H1 (cell line): ENCODE measurements at regions not wholly inside any gene's neighbourhood (a gene's known extent, or its start where the extent isn't known, plus 50 kb on each side); places are given as distances from the start of the nearest gene placed in this dataset.
A peak's percentile ranks its signal among the peaks of the same experiment; 100 is the strongest.

Source experiments
- CTCF ChIA-PET: fragments of 300-600 bp; sonication (Branson Sonifier 250); formaldehyde crosslinking; loops from one replicate; lab custom pipeline; 2021; ENCODE audit not compliant: partially characterized antibody; lab: Charles Lee
- POLR2A ChIA-PET: fragments of 300-600 bp; sonication (Branson Sonifier 250); formaldehyde crosslinking; loops from one replicate; lab custom pipeline; 2021; ENCODE audit warnings: inconsistent platforms; ENCODE audit not compliant: partially characterized antibody; lab: Charles Lee
- DNase-seq, 2 experiments: peaks; one replicate each; pipeline versions ENCODE4 v3.0.0 to v3.0.0-alpha.2; 2010 to 2022; ENCODE audit warnings: low spot score in 2 of 2, low read depth in 1 of 2, mixed read lengths in 1 of 2
- FAIRE-seq: peaks from 2 replicates; lab custom pipeline; 2011; peaks lifted over from hg19 to GRCh38; lab: Jason Lieb, UNC
- H2AFZ ChIP-seq: 2 replicates; pipeline ENCODE4 v1.8.1; 2012; ENCODE audit warnings: low read length, inconsistent platforms
- H2AK5ac ChIP-seq: 2 replicates; pipeline ENCODE4 v1.6.1; 2013; ENCODE audit warnings: low read depth, low read length
- H2BK120ac ChIP-seq: replicated peaks from 2 replicates; pipeline ENCODE3; 2013; ENCODE audit warnings: low read depth, low read length, inconsistent platforms
- H2BK12ac ChIP-seq: 2 replicates; pipeline ENCODE4 v1.6.1; 2013; ENCODE audit warnings: low read depth, low read length
- H2BK15ac ChIP-seq: 2 replicates; pipeline ENCODE4 v1.6.1; 2013; ENCODE audit warnings: low read length
- H2BK20ac ChIP-seq: 2 replicates; pipeline ENCODE4 v1.6.1; 2013; ENCODE audit warnings: low read length
- H2BK5ac ChIP-seq: 2 replicates; pipeline ENCODE4 v1.6.1; 2013; ENCODE audit warnings: low read depth, low read length
- H3K14ac ChIP-seq: 2 replicates; pipeline ENCODE4 v1.6.1; 2013; ENCODE audit warnings: inconsistent platforms; ENCODE audit not compliant: insufficient read length
- H3K18ac ChIP-seq: 2 replicates; pipeline ENCODE4 v1.6.1; 2013; ENCODE audit warnings: low read length; ENCODE audit errors: extremely low read depth
- H3K23ac ChIP-seq: 2 replicates; pipeline ENCODE4 v1.6.1; 2013; ENCODE audit warnings: inconsistent platforms; ENCODE audit not compliant: insufficient read length
- H3K23me2 ChIP-seq: 2 replicates; pipeline ENCODE4 v1.6.1; 2013; ENCODE audit warnings: low read depth, low read length
- H3K27ac ChIP-seq: 2 replicates; pipeline ENCODE4 v1.6.1; 2011; ENCODE audit warnings: low read depth, low read length, inconsistent platforms
- H3K27me3 ChIP-seq, 4 experiments: replicated peaks in 1 of 4; 1 replicate in 1 of 4; 2 replicates in 3 of 4; pipeline versions ENCODE4 v1.6.1 to v1.8.1; 2011 to 2013; ENCODE audit warnings: low read length in 3 of 4, mild to moderate bottlenecking in 3 of 4, inconsistent platforms in 2 of 4, mixed read lengths in 2 of 4, moderate library complexity in 1 of 4; ENCODE audit not compliant: control insufficient read depth in 3 of 4, insufficient read depth in 3 of 4; ENCODE audit errors: extremely low read depth in 1 of 4
- H3K36me3 ChIP-seq, 4 experiments: 2 replicates each; pipeline versions ENCODE4 v1.6.1 to v1.8.1; 2011 to 2013; ENCODE audit warnings: mild to moderate bottlenecking in 4 of 4, low read length in 3 of 4, moderate library complexity in 2 of 4, control low read depth in 1 of 4, inconsistent platforms in 1 of 4; ENCODE audit not compliant: insufficient read depth in 4 of 4, control insufficient read depth in 2 of 4
- H3K4ac ChIP-seq: replicated peaks from 2 replicates; pipeline ENCODE3; 2013; ENCODE audit warnings: low read length, low read depth, mixed read lengths, inconsistent platforms; ENCODE audit not compliant: insufficient read length
- H3K4me1 ChIP-seq, 4 experiments: replicated peaks in 1 of 4; 1 replicate in 1 of 4; 2 replicates in 3 of 4; pipeline versions ENCODE4 v1.6.1 to v1.8.1; 2011 to 2013; ENCODE audit warnings: low read length in 3 of 4, inconsistent platforms in 2 of 4, mixed read lengths in 1 of 4; ENCODE audit not compliant: insufficient read depth in 4 of 4, control insufficient read depth in 3 of 4
- H3K4me2 ChIP-seq, 2 experiments: 2 replicates each; pipeline versions ENCODE4 v1.6.1 to v1.8.1; 2011 to 2013; ENCODE audit warnings: low read depth in 2 of 2, low read length in 2 of 2, control low read depth in 1 of 2, inconsistent platforms in 1 of 2, mild to moderate bottlenecking in 1 of 2; ENCODE audit not compliant: insufficient read depth in 1 of 2
- H3K4me3 ChIP-seq, 4 experiments: fragments of 200-600, 300-600 bp in 1 of 4; sonication (generic), shearing (Covaris generic), sonication (Bioruptor Twin) in 1 of 4; 2 replicates each; pipeline versions ENCODE4 v1.5.1 to v1.8.1; 2011 to 2016; ENCODE audit warnings: low read length in 4 of 4, low read depth in 3 of 4, control low read depth in 2 of 4, inconsistent platforms in 2 of 4, mild to moderate bottlenecking in 2 of 4, mixed read lengths in 1 of 4, moderate library complexity in 1 of 4; ENCODE audit not compliant: insufficient read depth in 2 of 4; ENCODE audit errors: extremely low read depth in 1 of 4
- H3K56ac ChIP-seq: replicated peaks from 2 replicates; pipeline ENCODE3; 2013; ENCODE audit warnings: low read depth, mild to moderate bottlenecking, mixed read lengths, low read length, inconsistent platforms; ENCODE audit not compliant: insufficient read length
- H3K79me1 ChIP-seq: 2 replicates; pipeline ENCODE4 v1.6.1; 2013; ENCODE audit warnings: low read depth, low read length, control low read depth
- H3K79me2 ChIP-seq, 2 experiments: 2 replicates each; pipeline versions ENCODE4 v1.6.1 to v1.8.1; 2012 to 2013; ENCODE audit warnings: low read length in 2 of 2, mild to moderate bottlenecking in 2 of 2, inconsistent platforms in 1 of 2; ENCODE audit not compliant: insufficient read depth in 2 of 2, control insufficient read depth in 1 of 2
- H3K9ac ChIP-seq, 4 experiments: replicated peaks in 1 of 4; 1 replicate in 1 of 4; 2 replicates in 3 of 4; pipeline versions ENCODE4 v1.6.1 to v1.8.1; 2011 to 2013; ENCODE audit warnings: low read depth in 3 of 4, low read length in 3 of 4, control low read depth in 2 of 4, mild to moderate bottlenecking in 2 of 4, moderate library complexity in 2 of 4, inconsistent platforms in 1 of 4; ENCODE audit errors: extremely low read depth in 1 of 4
- H3K9me3 ChIP-seq, 2 experiments: 2 replicates each; pipeline versions ENCODE4 v1.6.1 to v1.8.1; 2012 to 2013; ENCODE audit warnings: mild to moderate bottlenecking in 2 of 2, moderate library complexity in 2 of 2, control low read depth in 1 of 2, inconsistent platforms in 1 of 2, low read depth in 1 of 2, low read length in 1 of 2, mixed read lengths in 1 of 2; ENCODE audit not compliant: insufficient read depth in 2 of 2
- H4K20me1 ChIP-seq, 2 experiments: replicated peaks in 1 of 2; 2 replicates each; pipeline versions ENCODE3 to v1.8.1; 2011 to 2013; ENCODE audit warnings: inconsistent platforms in 2 of 2, low read length in 2 of 2, mild to moderate bottlenecking in 1 of 2; ENCODE audit not compliant: insufficient read depth in 2 of 2, control insufficient read depth in 1 of 2
- H4K5ac ChIP-seq: 2 replicates; pipeline ENCODE4 v1.6.1; 2013; ENCODE audit warnings: low read length, low read depth, mixed read lengths, inconsistent platforms; ENCODE audit not compliant: insufficient read length
- H4K8ac ChIP-seq: 2 replicates; pipeline ENCODE4 v1.8.0; 2013; ENCODE audit warnings: mild to moderate bottlenecking, moderate library complexity, low read length, inconsistent platforms; ENCODE audit not compliant: insufficient read depth; ENCODE audit errors: extremely low read depth
- H4K91ac ChIP-seq: replicated peaks from 2 replicates; pipeline ENCODE3; 2013; ENCODE audit warnings: low read length, mixed read lengths, inconsistent platforms; ENCODE audit not compliant: insufficient read length
- CBX8 ChIP-seq: fragments of 300-800, 300-1000 bp; sonication (generic); IDR thresholded peaks from 2 replicates; pipeline ENCODE4 v1.7.1; 2016; ENCODE audit warnings: low read depth, low read length, borderline replicate concordance
- EZH2 ChIP-seq: fragments of 200-600 bp; sonication (generic); IDR thresholded peaks from 2 replicates; pipeline ENCODE4 v1.7.1; 2012; ENCODE audit warnings: low read depth, mild to moderate bottlenecking, moderate library complexity, low read length, inconsistent platforms; ENCODE audit not compliant: severe bottlenecking
- JUN ChIP-seq: IDR thresholded peaks from 2 replicates; pipeline ENCODE4 v1.6.1; 2011; ENCODE audit warnings: low read depth, mild to moderate bottlenecking, improper control_type of control experiment, low read length
- SIRT6 ChIP-seq: IDR thresholded peaks from one replicate; pipeline ENCODE4 v1.7.1; 2012; ENCODE audit warnings: low read length, inconsistent platforms
- TAF7 ChIP-seq: optimal IDR thresholded peaks from 2 replicates; pipeline ENCODE3; 2011; ENCODE audit warnings: low read depth, mild to moderate bottlenecking, inconsistent platforms, low read length, moderate library complexity, borderline replicate concordance
- WGBS, 2 experiments: shearing (Covaris generic) in 1 of 2; methylation state at CpG; one replicate each; pipeline versions ENCODE4 v1.1.6 to v1.1.7; 2013 to 2015; ENCODE audit warnings: low lambda C conversion rate in 2 of 2, mixed read lengths in 2 of 2, inconsistent platforms in 1 of 2, low coverage in 1 of 2, missing lambda C conversion rate in 1 of 2; ENCODE audit not compliant: insufficient replicate concordance in 2 of 2, insufficient coverage in 1 of 2, insufficient read length in 1 of 2; ENCODE audit errors: extremely low coverage in 1 of 2, missing lambda C conversion rate in 1 of 2; 5-methylcytosine and 5-hydroxymethylcytosine counted together

GRCh38 chr16:5793556-5793955 lies 696.0 kb upstream of the EEF2KMT start:
- Histone ChIP-seq H3K56ac (no peak overlapping the region), H3K4me1 (peaks cover 1 to 14% (median 11%) of the 10 kb centered on the region in 4 experiments; a peak in 4 of 7 replicates), H3K18ac (peak overlapping the region; percentile 68; the same call in 1 of the 2 replicates), H4K20me1 (no peaks in the 10 kb centered on the region), H2BK120ac (no peak overlapping the region), H3K36me3 (no peaks in the 10 kb centered on the region), H4K91ac (peak overlapping the region; percentile 58), H3K23me2 (no peaks in the 10 kb centered on the region), H3K4me3 (no peak overlapping the region)
- no peak for DNase-seq
- TF ChIP-seq TAF7 (no peak), SIRT6 (no peak), EZH2 (no peak), JUN (no peak), CBX8 (no peak)
- TF ChIP-seq, all 59 proteins: peak for 0
- H2BK12ac ChIP-seq: peak overlapping the region; percentile 71
- H3K23ac ChIP-seq: no peak overlapping the region
- no peaks in the 10 kb centered on the region for H3K27me3 ChIP-seq
- WGBS, 2 experiments: 87% methylated on average over 4 of the region's 5 CpGs; no CpG with 5 or more reads in 1 of the 2 experiments
- ChIA-PET CTCF (no interaction called here), POLR2A (no interaction called here)
- no peak overlapping the region for H3K9ac ChIP-seq
- no peak overlapping the region; the same call in none of the 2 replicates for H2BK15ac ChIP-seq
- peak overlapping the region; percentile 88 for H3K4ac ChIP-seq
- H4K5ac ChIP-seq: no peak overlapping the region
- H2BK5ac ChIP-seq: peak overlapping the region; percentile 55; the same call in 1 of the 2 replicates
- H2AFZ ChIP-seq: no peak overlapping the region
- no peaks in the 10 kb centered on the region for H3K79me1 ChIP-seq
- peak overlapping the region; percentile 11; the same call in 1 of the 2 replicates for H2BK20ac ChIP-seq
- no peak overlapping the region for H4K8ac ChIP-seq
- no peak overlapping the region for H3K27ac ChIP-seq
- H2AK5ac ChIP-seq: 0 out of 2 replicates have a peak overlapping the region, but pooled peaks have one; percentile 83
- H3K14ac ChIP-seq: no peak overlapping the region
- peaks cover 0 to 3% of the 10 kb centered on the region in 2 experiments; a peak in 1 of 4 replicates for H3K9me3 ChIP-seq
- no peaks in the 10 kb centered on the region for H3K79me2 ChIP-seq
- H3K4me2 ChIP-seq: 0 out of 4 replicates have a peak overlapping the region, but pooled peaks of 1 of the 2 experiments have one; percentile 2
- no peak for FAIRE-seq
